ENCODE measurements at regions not wholly inside any gene's neighbourhood (a gene's known extent, or its start where the extent isn't known, plus 50 kb on each side); places are given as distances from the start of the nearest gene placed in this dataset.

DNA sequence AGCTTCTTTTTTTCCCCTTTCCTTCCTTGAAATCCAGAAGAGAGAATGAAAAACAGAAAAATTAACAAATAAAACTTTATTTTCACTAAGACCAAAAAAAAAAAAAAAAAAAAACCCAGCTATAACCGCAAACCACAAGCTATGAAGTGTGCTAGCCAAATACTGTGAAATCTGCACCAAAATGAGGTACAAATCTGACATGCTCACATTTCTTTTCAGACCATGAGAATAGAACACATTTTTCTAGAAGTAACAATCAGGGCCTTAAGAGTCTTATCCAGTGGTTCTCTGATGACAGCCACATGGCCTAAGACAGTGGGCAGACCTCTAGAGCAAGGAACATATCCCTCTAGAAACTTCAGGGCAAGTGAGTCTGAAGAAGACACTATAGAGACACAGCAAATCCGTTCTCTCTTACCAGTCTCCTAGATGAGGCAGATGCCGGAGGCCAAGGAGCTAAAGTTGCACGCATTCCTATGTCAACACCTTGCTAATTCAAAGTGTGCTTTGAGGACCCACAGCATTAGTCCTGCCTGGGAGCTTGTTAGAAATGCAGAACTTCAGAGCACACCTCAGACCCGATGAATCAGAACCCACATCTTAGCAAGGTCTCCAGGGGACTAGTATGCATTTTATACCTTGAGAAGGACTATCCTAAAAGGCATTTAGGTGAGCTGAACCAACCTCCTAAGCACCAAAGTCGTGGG lies 317.1 kb downstream of the MYCN start:
- H2BK20ac ChIP-seq (ENCODE audit: low read depth, low read length), result no peak overlapping the region
- H2BK15ac ChIP-seq (ENCODE audit: low read depth, low read length), result no peak overlapping the region
- no peak overlapping the region for H4K8ac ChIP-seq (ENCODE audit: low read depth in 2 of 2, low read length in 2 of 2)
- intact Hi-C loops (cut with micrococcal nuclease), result no loop called here
- H2AK5ac ChIP-seq (ENCODE audit: low read depth, low read length), result no peak overlapping the region
- H4K5ac ChIP-seq (ENCODE audit: low read depth, low read length), result no peak overlapping the region
- DNase-seq (no peak), ATAC-seq (ENCODE audit: low read depth) (no peak)
- no peak overlapping the region for H3K56ac ChIP-seq (ENCODE audit: extremely low read depth, insufficient read depth, low read length)
- in situ Hi-C loops (cut with MboI; ENCODE audit: low sequenced_read_pairs), result no loop called here
- no peaks in the 10 kb centered on the region for H4K20me1 ChIP-seq (ENCODE audit: insufficient read depth, low read length)
- H3K23ac ChIP-seq (ENCODE audit: low read depth, low read length), result no peak overlapping the region
- H3K9ac ChIP-seq (ENCODE audit: low read depth, low read length), result no peak overlapping the region
- CTCF ChIA-PET, result interaction anchor here (0.7 kb wide), 1 partner anchor 18 kb away, joined by 4 read pairs; no protein-coding TSS in a partner anchor
- no peaks in the 10 kb centered on the region for H3K79me1 ChIP-seq (ENCODE audit: low read depth in 1 of 2, low read length in 2 of 2)
- no peak overlapping the region for H2AFZ ChIP-seq (replicated peaks; ENCODE audit: low read length, poor library complexity)
- H2BK120ac ChIP-seq (ENCODE audit: low read depth, low read length), result no peak overlapping the region
- BruUV-seq (replicated peaks), result no TSS peak
- H3K4me2 ChIP-seq (ENCODE audit: low read depth, low read length), result no peak overlapping the region
- peaks cover 33% of the 10 kb centered on the region for H3K9me3 ChIP-seq (ENCODE audit: control insufficient read depth, insufficient read depth, low read length)
- TF ChIP-seq MXI1 (IDR thresholded peaks at IDR 0.05; ENCODE audit: borderline replicate concordance, low read depth, low read length), result no peak
- no peak for TF ChIP-seq RFX5 (IDR thresholded peaks at IDR 0.05; ENCODE audit: low read depth, low read length)
- no peak for TF ChIP-seq CTCF (conservative IDR thresholded peaks at IDR 0.05; ENCODE audit: low read depth, low read length)
- TF ChIP-seq CEBPB (IDR thresholded peaks at IDR 0.05; ENCODE audit: low read depth, low read length), result no peak
- TF ChIP-seq, protein P1, sequence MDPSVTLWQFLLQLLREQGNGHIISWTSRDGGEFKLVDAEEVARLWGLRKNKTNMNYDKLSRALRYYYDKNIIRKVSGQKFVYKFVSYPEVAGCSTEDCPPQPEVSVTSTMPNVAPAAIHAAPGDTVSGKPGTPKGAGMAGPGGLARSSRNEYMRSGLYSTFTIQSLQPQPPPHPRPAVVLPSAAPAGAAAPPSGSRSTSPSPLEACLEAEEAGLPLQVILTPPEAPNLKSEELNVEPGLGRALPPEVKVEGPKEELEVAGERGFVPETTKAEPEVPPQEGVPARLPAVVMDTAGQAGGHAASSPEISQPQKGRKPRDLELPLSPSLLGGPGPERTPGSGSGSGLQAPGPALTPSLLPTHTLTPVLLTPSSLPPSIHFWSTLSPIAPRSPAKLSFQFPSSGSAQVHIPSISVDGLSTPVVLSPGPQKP (IDR thresholded peaks at IDR 0.05; ENCODE audit: borderline replicate concordance, low read depth, low read length), result no peak
- H3K27ac ChIP-seq (ENCODE audit: insufficient read depth, low read length), result no peak overlapping the region
- H3K4me1 ChIP-seq (ENCODE audit: control insufficient read depth, insufficient read depth, low read length), result no peaks in the 10 kb centered on the region
- no peaks in the 10 kb centered on the region for H3K36me3 ChIP-seq (ENCODE audit: control insufficient read depth, insufficient read depth, low read length)
- no peak overlapping the region for H3K18ac ChIP-seq (ENCODE audit: low read depth, low read length)
- no CpG with 5 or more reads among the region's 6 CpGs for WGBS, 2 experiments (ENCODE audit: extremely low coverage in 2 of 2, insufficient read length in 1 of 2)
- no peak overlapping the region for H2BK5ac ChIP-seq (ENCODE audit: low read depth, low read length, poor library complexity, severe bottlenecking)
- dilution Hi-C loops (cut with HindIII; ENCODE audit: low sequenced_read_pairs, unreplicated experiment), result no loop called here
- H4K91ac ChIP-seq (ENCODE audit: insufficient read depth, low read depth, low read length), result no peak overlapping the region
- no peak overlapping the region for H3K4me3 ChIP-seq (ENCODE audit: insufficient read depth, low read depth, low read length)
- H3K9me1 ChIP-seq (ENCODE audit: insufficient read depth, low read length), result no peaks in the 10 kb centered on the region
- H3K4ac ChIP-seq (ENCODE audit: low read depth, low read length), result no peak overlapping the region
- no peaks in the 10 kb centered on the region for H3K27me3 ChIP-seq (ENCODE audit: control insufficient read depth, insufficient read depth, low read length)
- H2AK9ac ChIP-seq (replicated peaks; ENCODE audit: low read depth, low read length, poor library complexity), result no peak overlapping the region
- no peak overlapping the region for H3K14ac ChIP-seq (replicated peaks; ENCODE audit: low read depth, low read length)
- POLR2A ChIA-PET (ENCODE audit: unreplicated experiment), result no interaction called here

Data from IMR-90 (cell line).